ENCODE measurements at regions not wholly inside any gene's neighbourhood (a gene's known extent, or its start where the extent isn't known, plus 50 kb on each side); places are given as distances from the start of the nearest gene placed in this dataset.
"Not testable (repeated sequence)": the region's sequence is repeated elsewhere in the genome, so short reads cannot be mapped to it uniquely, and the experiment has no call there.

- intact Hi-C loops (cut with DNase I), result no loop called here
- DNase-seq (ENCODE audit: low spot score) (no peak), ATAC-seq (no peak)
These were observed 273.0 kb upstream of the PREP start for GRCh38 chr6:105675715-105676397.

GRCh38 chr6:105672856-105673538 is 270.1 kb upstream of the PREP start:
- intact Hi-C loops (cut with DNase I); ATAC-seq; DNase-seq (ENCODE audit: low spot score): not testable (repeated sequence)

- ATAC-seq (no peak), DNase-seq (ENCODE audit: low spot score) (no peak)
- intact Hi-C loops (cut with DNase I), result no loop called here
These were observed 266.4 kb upstream of the PREP start for GRCh38 chr6:105669232-105669631.

GRCh38 chr6:105667056-105667455 is 264.2 kb upstream of the PREP start:
- intact Hi-C loops (cut with DNase I), result no loop called here

GRCh38 chr6:105664931-105665330 is 262.0 kb upstream of the PREP start:
- DNase-seq (ENCODE audit: low spot score) (no peak), ATAC-seq (no peak)
- intact Hi-C loops (cut with DNase I), result no loop called here

More at GRCh38 chr6:105667056-105667455, 264.2 kb upstream of the PREP start:
- DNase-seq (ENCODE audit: low spot score) (no peak), ATAC-seq (no peak)

GRCh38 chr6:105651969-105652368 is 249.1 kb upstream of the PREP start:
- intact Hi-C loops (cut with DNase I), result no loop called here
- no peak for ATAC-seq
- no peak for DNase-seq (ENCODE audit: low spot score)

GRCh38 chr6:105650347-105650746 is 247.5 kb upstream of the PREP start:
- no peak for DNase-seq (ENCODE audit: low spot score)
- intact Hi-C loops (cut with DNase I), result no loop called here
- ATAC-seq, result no peak

- DNase-seq (ENCODE audit: low spot score), result no peak
- ATAC-seq, result no peak
- intact Hi-C loops (cut with DNase I), result no loop called here
These were observed 246.3 kb upstream of the PREP start for GRCh38 chr6:105649192-105649591.

GRCh38 chr6:105648276-105648675 is 245.4 kb upstream of the PREP start:
- ATAC-seq, result no peak
- DNase-seq (ENCODE audit: low spot score), result no peak
- intact Hi-C loops (cut with DNase I), result no loop called here

GRCh38 chr6:105646391-105646867 is 243.5 kb upstream of the PREP start:
- ATAC-seq, result no peak
- intact Hi-C loops (cut with DNase I), result no loop called here
- no peak for DNase-seq (ENCODE audit: low spot score)

- ATAC-seq (no peak), DNase-seq (ENCODE audit: low spot score) (no peak)
- intact Hi-C loops (cut with DNase I), result loop anchor here (1.0 kb wide), 1 partner anchor 22 kb away; no protein-coding TSS in a partner anchor
These were observed 243.1 kb upstream of the PREP start for GRCh38 chr6:105645958-105646357.

GRCh38 chr6:105645156-105645555 is 242.3 kb upstream of the PREP start:
- intact Hi-C loops (cut with DNase I), result loop anchor here (1.0 kb wide), 1 partner anchor 23 kb away; no protein-coding TSS in a partner anchor
- ATAC-seq (no peak), DNase-seq (ENCODE audit: low spot score) (no peak)

GRCh38 chr6:105644691-105645090 is 241.8 kb upstream of the PREP start:
- DNase-seq (ENCODE audit: low spot score) (no peak), ATAC-seq (no peak)
- intact Hi-C loops (cut with DNase I), result loop anchor here (1.0 kb wide), 1 partner anchor 24 kb away; no protein-coding TSS in a partner anchor

- intact Hi-C loops (cut with DNase I), result no loop called here
- no peak for ATAC-seq
- DNase-seq (ENCODE audit: low spot score), result no peak
These were observed 241.2 kb upstream of the PREP start for GRCh38 chr6:105644073-105644489.

GRCh38 chr6:105642708-105643107 is 239.8 kb upstream of the PREP start:
- DNase-seq (ENCODE audit: low spot score) (no peak), ATAC-seq (no peak)
- intact Hi-C loops (cut with DNase I), result no loop called here

GRCh38 chr6:105641504-105641903 is 238.6 kb upstream of the PREP start:
- DNase-seq (ENCODE audit: low spot score) (no peak), ATAC-seq (no peak)
- intact Hi-C loops (cut with DNase I), result no loop called here

GRCh38 chr6:105639124-105639523 is 236.2 kb upstream of the PREP start:
- DNase-seq (ENCODE audit: low spot score) (no peak), ATAC-seq (no peak)
- intact Hi-C loops (cut with DNase I), result no loop called here

GRCh38 chr6:105633814-105634213 is 230.9 kb upstream of the PREP start:
- ATAC-seq (no peak), DNase-seq (ENCODE audit: low spot score) (no peak)
- intact Hi-C loops (cut with DNase I), result no loop called here

- ATAC-seq, result no peak
These were observed 225.4 kb upstream of the PREP start for GRCh38 chr6:105628156-105628860.

More at GRCh38 chr6:105628156-105628860, 225.4 kb upstream of the PREP start:
- DNase-seq (ENCODE audit: low spot score), result no peak
- intact Hi-C loops (cut with DNase I), result no loop called here
